Frontal cortex (tissue), 3 donors: ENCODE measurements at regions not wholly inside any gene's neighbourhood (a gene's known extent, or its start where the extent isn't known, plus 50 kb on each side); places are given as distances from the start of the nearest gene placed in this dataset.
"Not testable (repeated sequence)": the region's sequence is repeated elsewhere in the genome, so short reads cannot be mapped to it uniquely, and the experiment has no call there.

ENCODE experiments used
- DNase-seq, 2 donors: peaks; one replicate each; pipeline ENCODE4 v3.0.0; 2012; ENCODE audit warnings: low spot score in 2 of 2
- FAIRE-seq: peaks from 2 replicates; lab custom pipeline; 2012; peaks lifted over from hg19 to GRCh38; lab: Jason Lieb, UNC
- donor health status: control.
- donor health status: control.
- donor health status: control.

- no peak for FAIRE-seq
- no peak for DNase-seq
These were observed 1115.8 kb upstream of the ATXN7L3B start for GRCh38 chr12:73421832-73422231.

GRCh38 chr12:73424484-73424883 lies 1113.2 kb upstream of the ATXN7L3B start:
- DNase-seq (no peak), FAIRE-seq (no peak)

- no peak for DNase-seq
- no peak for FAIRE-seq
These were observed 1091.8 kb upstream of the ATXN7L3B start for GRCh38 chr12:73445658-73446324.

GRCh38 chr12:73452672-73453469 lies 1084.8 kb upstream of the ATXN7L3B start:
- DNase-seq: no peak
- no peak for FAIRE-seq

- FAIRE-seq (no peak), DNase-seq (no peak)
These were observed 1077.4 kb upstream of the ATXN7L3B start for GRCh38 chr12:73460212-73460611.

GRCh38 chr12:73465106-73465505 lies 1072.5 kb upstream of the ATXN7L3B start:
- DNase-seq (no peak), FAIRE-seq (no peak)

- no peak for DNase-seq
- FAIRE-seq: no peak
These were observed 1051.4 kb upstream of the ATXN7L3B start for GRCh38 chr12:73486256-73486655.

- no peak for DNase-seq
- no peak for FAIRE-seq
These were observed 1031.0 kb upstream of the ATXN7L3B start for GRCh38 chr12:73506611-73507010.

- DNase-seq: no peak
- FAIRE-seq: no peak
These were observed 1023.0 kb upstream of the ATXN7L3B start for GRCh38 chr12:73514672-73515071.

GRCh38 chr12:73517859-73518258 lies 1019.8 kb upstream of the ATXN7L3B start:
- DNase-seq (no peak), FAIRE-seq (no peak)

GRCh38 chr12:73529231-73529630 lies 1008.4 kb upstream of the ATXN7L3B start:
- no peak for DNase-seq

GRCh38 chr12:73529954-73530353 lies 1007.7 kb upstream of the ATXN7L3B start:
- FAIRE-seq: no peak
- DNase-seq: no peak

More at GRCh38 chr12:73529231-73529630, 1008.4 kb upstream of the ATXN7L3B start:
- no peak for FAIRE-seq

GRCh38 chr12:73531752-73532151 lies 1005.9 kb upstream of the ATXN7L3B start:
- FAIRE-seq (no peak), DNase-seq (no peak)

- FAIRE-seq (no peak), DNase-seq (no peak)
These were observed 990.2 kb upstream of the ATXN7L3B start for GRCh38 chr12:73547421-73547820.

GRCh38 chr12:73585136-73585535 lies 952.5 kb upstream of the ATXN7L3B start:
- FAIRE-seq: peak; percentile 3

GRCh38 chr12:73589220-73589619 lies 948.4 kb upstream of the ATXN7L3B start:
- FAIRE-seq (no peak), DNase-seq (no peak)

More at GRCh38 chr12:73585136-73585535, 952.5 kb upstream of the ATXN7L3B start:
- no peak for DNase-seq

- no peak for DNase-seq
- no peak for FAIRE-seq
These were observed 939.0 kb upstream of the ATXN7L3B start for GRCh38 chr12:73598626-73599025.

GRCh38 chr12:73599268-73599667 lies 938.4 kb upstream of the ATXN7L3B start:
- FAIRE-seq (no peak), DNase-seq (no peak)

GRCh38 chr12:73605925-73606324 lies 931.7 kb upstream of the ATXN7L3B start:
- not testable (repeated sequence) for FAIRE-seq, DNase-seq

- FAIRE-seq (no peak), DNase-seq (no peak)
These were observed 925.1 kb upstream of the ATXN7L3B start for GRCh38 chr12:73612551-73612950.

- DNase-seq (no peak), FAIRE-seq (no peak)
These were observed 914.2 kb upstream of the ATXN7L3B start for GRCh38 chr12:73623421-73623820.
